ENCODE measurements at regions not wholly inside any gene's neighbourhood (a gene's known extent, or its start where the extent isn't known, plus 50 kb on each side); places are given as distances from the start of the nearest gene placed in this dataset.

- H3K27ac ChIP-seq, result no peak overlapping the region
- TF ChIP-seq ZFX (IDR thresholded peaks at IDR 0.05; ENCODE audit: borderline replicate concordance), result no peak
- TF ChIP-seq CTCF (IDR thresholded peaks at IDR 0.05), result no peak
Measured at GRCh38 chr3:41138146-41138545, 61.2 kb upstream of the CTNNB1 start.

- TF ChIP-seq ZFX (IDR thresholded peaks at IDR 0.05; ENCODE audit: borderline replicate concordance) (no peak), CTCF (IDR thresholded peaks at IDR 0.05) (no peak)
- H3K27ac ChIP-seq, result no peak overlapping the region
Measured at GRCh38 chr3:41138601-41139000, 60.7 kb upstream of the CTNNB1 start.

- H3K27ac ChIP-seq, result no peak overlapping the region
Measured at GRCh38 chr3:41140242-41140641, 59.1 kb upstream of the CTNNB1 start.

GRCh38 chr3:41141433-41142167 lies 57.7 kb upstream of the CTNNB1 start:
- H3K27ac ChIP-seq, result no peak overlapping the region
- TF ChIP-seq ZFX (IDR thresholded peaks at IDR 0.05; ENCODE audit: borderline replicate concordance) (no peak), CTCF (IDR thresholded peaks at IDR 0.05) (no peak)

More at GRCh38 chr3:41140242-41140641, 59.1 kb upstream of the CTNNB1 start:
- TF ChIP-seq CTCF (IDR thresholded peaks at IDR 0.05) (no peak), ZFX (IDR thresholded peaks at IDR 0.05; ENCODE audit: borderline replicate concordance) (no peak)

GRCh38 chr3:41143421-41144031 lies 55.8 kb upstream of the CTNNB1 start:
- no peak overlapping the region for H3K27ac ChIP-seq
- TF ChIP-seq CTCF (IDR thresholded peaks at IDR 0.05), result no peak

- no peak for TF ChIP-seq ZFX (IDR thresholded peaks at IDR 0.05; ENCODE audit: borderline replicate concordance)
- no peak for TF ChIP-seq CTCF (IDR thresholded peaks at IDR 0.05)
- no peak overlapping the region for H3K27ac ChIP-seq
Measured at GRCh38 chr3:41144631-41145030, 54.7 kb upstream of the CTNNB1 start.

- H3K27ac ChIP-seq, result no peak overlapping the region
- TF ChIP-seq ZFX (IDR thresholded peaks at IDR 0.05; ENCODE audit: borderline replicate concordance) (no peak), CTCF (IDR thresholded peaks at IDR 0.05) (no peak)
Measured at GRCh38 chr3:41148478-41148877, 50.8 kb upstream of the CTNNB1 start.
